RWPE2 (cell line): ENCODE measurements at regions not wholly inside any gene's neighbourhood (a gene's known extent, or its start where the extent isn't known, plus 50 kb on each side); places are given as distances from the start of the nearest gene placed in this dataset.

Source experiments
- ATAC-seq: fragments of 200-7000 bp; cut with Tn5 transposase; 3 replicates; pipeline ENCODE4 v1.9.1; 2021; ENCODE audit warnings: low read depth
- DNase-seq: peaks from one replicate; pipeline ENCODE4 v3.0.0-alpha.2; 2020; ENCODE audit warnings: low spot score
- H3K27ac ChIP-seq: fragments of 450-650 bp; 2 replicates; pipeline ENCODE4 v1.5.1; 2017; ENCODE audit warnings: mild to moderate bottlenecking; ENCODE audit not compliant: poor library complexity, severe bottlenecking
- H3K27me3 ChIP-seq: fragments of 250-450 bp; sonication (Bioruptor Pico); 2 replicates; pipeline ENCODE4 v1.5.1; 2021; ENCODE audit warnings: mild to moderate bottlenecking, moderate library complexity; ENCODE audit not compliant: insufficient read depth, poor library complexity, severe bottlenecking
- H3K36me3 ChIP-seq: fragments of 250-450 bp; sonication (Bioruptor Pico); 2 replicates; pipeline ENCODE4 v1.5.1; 2020; ENCODE audit warnings: low read depth, mild to moderate bottlenecking, moderate library complexity
- H3K4me1 ChIP-seq: fragments of 250-450 bp; sonication (Bioruptor Pico); 2 replicates; pipeline ENCODE4 v1.5.1; 2021; ENCODE audit warnings: mild to moderate bottlenecking, moderate library complexity; ENCODE audit not compliant: insufficient read depth, poor library complexity, severe bottlenecking
- H3K4me3 ChIP-seq: fragments of 250-450 bp; sonication (Bioruptor Pico); 2 replicates; pipeline ENCODE4 v1.5.1; 2021; ENCODE audit warnings: mild to moderate bottlenecking, moderate library complexity; ENCODE audit not compliant: severe bottlenecking
- H3K9me3 ChIP-seq: fragments of 250-450 bp; sonication (Bioruptor Pico); 2 replicates; pipeline ENCODE4 v1.5.1; 2021; ENCODE audit warnings: mild to moderate bottlenecking, moderate library complexity; ENCODE audit not compliant: severe bottlenecking
- CTCF ChIP-seq: fragments of 450-650 bp; IDR thresholded peaks from one replicate; pipeline ENCODE4 v1.5.1; 2017; ENCODE audit warnings: mild to moderate bottlenecking, moderate library complexity; ENCODE audit not compliant: poor library complexity, severe bottlenecking

GRCh38 chr11:116114198-116114651 is 610.0 kb upstream of the CADM1 start:
- Histone ChIP-seq H3K27ac (no peak overlapping the region), H3K27me3 (no peaks in the 10 kb centered on the region), H3K4me1 (no peaks in the 10 kb centered on the region), H3K4me3 (no peak overlapping the region), H3K9me3 (no peaks in the 10 kb centered on the region), H3K36me3 (no peaks in the 10 kb centered on the region)
- TF ChIP-seq CTCF, result no peak
- ATAC-seq, result no peak
- no peak for DNase-seq

GRCh38 chr11:116112087-116112935 is 608.1 kb upstream of the CADM1 start:
- no peak overlapping the region for H3K27ac ChIP-seq
- no peaks in the 10 kb centered on the region for H3K9me3 ChIP-seq
- ATAC-seq, result no peak
- no peaks in the 10 kb centered on the region for H3K27me3 ChIP-seq
- no peaks in the 10 kb centered on the region for H3K4me1 ChIP-seq
- no peak for TF ChIP-seq CTCF
- no peak for DNase-seq
- H3K36me3 ChIP-seq, result no peaks in the 10 kb centered on the region
- no peak overlapping the region for H3K4me3 ChIP-seq

DNA sequence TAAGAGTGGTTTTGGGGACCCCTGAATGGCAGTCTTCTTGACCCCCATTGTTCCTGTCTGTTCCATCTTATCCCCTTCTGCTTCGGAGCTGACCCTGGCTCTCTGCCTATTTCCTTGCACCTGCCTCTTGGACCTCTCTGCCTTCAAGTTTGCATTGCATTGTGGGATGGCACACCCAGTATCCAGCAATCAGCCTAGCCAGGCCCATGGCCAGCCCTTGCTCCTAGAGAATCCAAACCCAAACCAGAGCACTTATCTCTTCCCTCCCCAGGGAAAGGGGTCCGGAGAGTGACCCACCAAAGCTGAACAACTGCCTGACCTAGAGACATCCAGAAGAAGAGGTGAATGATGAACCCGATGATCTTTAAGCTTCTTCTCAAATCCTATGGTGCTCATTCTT is 607.3 kb upstream of the CADM1 start:
- DNase-seq (no peak), ATAC-seq (no peak)
- no peak for TF ChIP-seq CTCF
- Histone ChIP-seq H3K36me3 (no peaks in the 10 kb centered on the region), H3K27ac (no peak overlapping the region), H3K4me1 (no peaks in the 10 kb centered on the region), H3K9me3 (no peaks in the 10 kb centered on the region), H3K4me3 (no peak overlapping the region), H3K27me3 (no peaks in the 10 kb centered on the region)

DNA sequence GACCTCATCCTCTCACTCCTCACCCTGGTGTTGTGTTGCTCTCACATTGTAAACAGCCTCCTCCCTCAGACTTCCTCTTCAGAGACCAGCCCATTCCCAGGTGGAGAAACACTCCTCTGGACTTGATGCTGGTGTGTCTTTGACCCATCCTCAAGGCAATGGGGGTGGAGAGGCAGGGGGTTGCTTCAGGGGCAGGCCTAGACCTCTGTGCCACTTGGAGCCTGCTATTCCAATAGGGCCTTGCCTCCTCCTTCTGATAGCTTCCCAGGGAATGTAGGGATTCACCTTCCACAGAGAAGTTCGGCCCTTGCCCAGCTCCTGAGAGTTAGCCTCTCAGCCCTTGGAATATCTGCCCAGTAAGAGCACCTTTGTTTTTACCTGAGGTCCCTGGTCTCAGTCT is 606.6 kb upstream of the CADM1 start:
- H3K27ac ChIP-seq, result no peak overlapping the region
- H3K27me3 ChIP-seq, result no peaks in the 10 kb centered on the region
- H3K4me1 ChIP-seq, result no peaks in the 10 kb centered on the region
- no peaks in the 10 kb centered on the region for H3K9me3 ChIP-seq
- no peak for ATAC-seq
- DNase-seq, result no peak
- no peak overlapping the region for H3K4me3 ChIP-seq
- no peaks in the 10 kb centered on the region for H3K36me3 ChIP-seq
- TF ChIP-seq CTCF, result no peak

DNA sequence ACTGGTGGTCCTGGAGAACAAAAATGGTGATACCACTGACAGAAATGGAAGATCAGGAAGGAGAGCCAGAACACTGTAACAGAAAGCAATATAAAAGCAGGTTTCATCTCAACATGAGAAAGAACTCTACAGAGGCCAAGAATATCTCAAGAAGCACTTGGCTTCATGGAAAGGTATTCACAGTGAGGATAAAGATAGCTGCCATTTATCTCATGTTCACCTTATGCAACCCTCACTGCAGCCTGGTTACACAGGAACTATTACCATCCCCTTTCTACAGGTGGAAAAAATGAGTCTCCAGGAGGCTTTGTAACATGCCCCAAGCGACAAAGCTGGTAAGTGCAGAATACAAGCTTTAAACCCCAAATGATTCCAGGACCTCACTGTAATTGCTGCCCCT is 606.1 kb upstream of the CADM1 start:
- Histone ChIP-seq H3K4me3 (no peak overlapping the region), H3K27me3 (no peaks in the 10 kb centered on the region), H3K4me1 (no peaks in the 10 kb centered on the region), H3K27ac (no peak overlapping the region), H3K36me3 (no peaks in the 10 kb centered on the region), H3K9me3 (no peaks in the 10 kb centered on the region)
- ATAC-seq (no peak), DNase-seq (no peak)
- no peak for TF ChIP-seq CTCF
